GM20000 (cell line): ENCODE measurements at regions not wholly inside any gene's neighbourhood (a gene's known extent, or its start where the extent isn't known, plus 50 kb on each side); places are given as distances from the start of the nearest gene placed in this dataset.
"Not testable (repeated sequence)": the region's sequence is repeated elsewhere in the genome, so short reads cannot be mapped to it uniquely, and the experiment has no call there.

Experiments used
- DNase-seq: peaks from one replicate; pipeline ENCODE4 v3.0.0; 2012; ENCODE audit warnings: low spot score
- TF ChIP-seq, protein P1 (sequence below): IDR thresholded peaks from 2 replicates; pipeline ENCODE4 v1.5.1; 2012; ENCODE audit warnings: mild to moderate bottlenecking, control low read depth; ENCODE audit errors: extremely low read depth, missing control alignments

DNA sequence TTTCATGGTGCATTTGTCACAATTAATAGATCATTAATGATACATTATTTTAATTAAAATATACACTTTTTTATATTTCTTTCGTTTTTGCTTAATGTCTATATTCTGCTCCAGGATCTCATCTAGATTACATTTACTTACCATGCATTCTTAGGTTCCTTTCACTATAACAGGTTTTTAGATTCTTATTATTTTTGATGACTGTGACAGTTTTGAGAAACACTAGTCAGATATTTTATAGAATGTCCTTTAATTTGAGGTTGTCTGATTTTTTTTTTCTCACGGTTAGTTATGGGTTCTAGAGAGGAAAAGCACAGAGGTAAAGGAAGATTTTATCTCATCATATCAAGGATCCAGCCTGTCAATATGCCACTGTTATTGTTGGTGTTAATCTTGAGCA is 595.8 kb upstream of the BCHE start:
- TF ChIP-seq, protein P1, sequence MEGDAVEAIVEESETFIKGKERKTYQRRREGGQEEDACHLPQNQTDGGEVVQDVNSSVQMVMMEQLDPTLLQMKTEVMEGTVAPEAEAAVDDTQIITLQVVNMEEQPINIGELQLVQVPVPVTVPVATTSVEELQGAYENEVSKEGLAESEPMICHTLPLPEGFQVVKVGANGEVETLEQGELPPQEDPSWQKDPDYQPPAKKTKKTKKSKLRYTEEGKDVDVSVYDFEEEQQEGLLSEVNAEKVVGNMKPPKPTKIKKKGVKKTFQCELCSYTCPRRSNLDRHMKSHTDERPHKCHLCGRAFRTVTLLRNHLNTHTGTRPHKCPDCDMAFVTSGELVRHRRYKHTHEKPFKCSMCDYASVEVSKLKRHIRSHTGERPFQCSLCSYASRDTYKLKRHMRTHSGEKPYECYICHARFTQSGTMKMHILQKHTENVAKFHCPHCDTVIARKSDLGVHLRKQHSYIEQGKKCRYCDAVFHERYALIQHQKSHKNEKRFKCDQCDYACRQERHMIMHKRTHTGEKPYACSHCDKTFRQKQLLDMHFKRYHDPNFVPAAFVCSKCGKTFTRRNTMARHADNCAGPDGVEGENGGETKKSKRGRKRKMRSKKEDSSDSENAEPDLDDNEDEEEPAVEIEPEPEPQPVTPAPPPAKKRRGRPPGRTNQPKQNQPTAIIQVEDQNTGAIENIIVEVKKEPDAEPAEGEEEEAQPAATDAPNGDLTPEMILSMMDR, result no peak
- no peak for DNase-seq

DNA sequence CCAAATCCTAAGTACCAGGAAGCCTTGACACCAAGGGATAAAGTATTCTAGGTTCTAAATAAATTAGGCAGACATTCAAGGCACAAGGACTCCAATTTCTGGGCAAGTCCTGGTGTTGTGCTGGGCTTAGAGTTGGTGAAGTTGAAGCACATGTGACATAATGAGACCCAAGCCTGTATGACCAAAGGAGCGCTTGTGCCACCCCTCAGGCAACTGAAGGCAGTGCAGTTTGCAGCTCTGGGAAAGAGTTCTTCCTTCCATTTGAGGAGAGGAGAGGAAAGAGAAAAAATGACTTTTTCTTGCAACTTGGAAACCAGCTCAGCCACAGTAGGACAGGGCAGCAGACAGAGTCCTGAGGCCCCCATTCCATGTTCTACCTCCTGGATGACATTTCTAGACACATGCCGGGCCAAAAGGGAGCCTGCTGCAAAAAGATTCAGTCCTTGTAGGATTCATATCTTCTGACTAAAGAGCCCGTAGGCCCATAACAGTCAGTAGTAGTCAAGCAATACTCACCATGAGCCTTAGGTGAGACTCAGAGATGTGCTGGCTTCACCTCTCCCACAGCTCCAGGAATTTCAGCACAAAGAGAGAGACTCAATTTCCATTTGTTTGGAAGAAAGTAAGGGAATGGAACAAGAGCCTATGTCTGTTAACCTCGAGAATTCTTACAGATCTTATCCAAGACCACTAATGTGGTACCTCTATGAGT is 588.8 kb upstream of the BCHE start:
- TF ChIP-seq, protein P1, result no peak
- no peak for DNase-seq

DNA sequence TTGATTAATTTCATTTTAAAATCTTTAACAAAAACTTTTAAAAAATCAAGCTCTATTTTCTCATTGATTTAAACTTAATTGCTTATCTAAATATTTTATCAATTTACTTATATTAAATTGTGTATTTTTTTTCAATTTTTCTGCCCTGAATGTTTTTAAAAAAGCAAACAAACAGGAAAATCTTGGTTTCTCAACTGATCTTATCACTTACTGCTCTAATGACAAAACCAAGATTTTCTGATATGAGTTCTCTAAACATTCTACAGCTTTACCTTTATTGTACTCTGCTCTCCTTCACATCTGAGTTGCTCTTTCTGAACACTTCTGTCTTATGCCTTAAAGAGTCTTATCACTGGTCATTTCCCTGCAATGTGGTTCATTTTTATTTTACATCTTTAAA is 587.8 kb upstream of the BCHE start:
- no peak for DNase-seq
- TF ChIP-seq, protein P1, result no peak

DNA sequence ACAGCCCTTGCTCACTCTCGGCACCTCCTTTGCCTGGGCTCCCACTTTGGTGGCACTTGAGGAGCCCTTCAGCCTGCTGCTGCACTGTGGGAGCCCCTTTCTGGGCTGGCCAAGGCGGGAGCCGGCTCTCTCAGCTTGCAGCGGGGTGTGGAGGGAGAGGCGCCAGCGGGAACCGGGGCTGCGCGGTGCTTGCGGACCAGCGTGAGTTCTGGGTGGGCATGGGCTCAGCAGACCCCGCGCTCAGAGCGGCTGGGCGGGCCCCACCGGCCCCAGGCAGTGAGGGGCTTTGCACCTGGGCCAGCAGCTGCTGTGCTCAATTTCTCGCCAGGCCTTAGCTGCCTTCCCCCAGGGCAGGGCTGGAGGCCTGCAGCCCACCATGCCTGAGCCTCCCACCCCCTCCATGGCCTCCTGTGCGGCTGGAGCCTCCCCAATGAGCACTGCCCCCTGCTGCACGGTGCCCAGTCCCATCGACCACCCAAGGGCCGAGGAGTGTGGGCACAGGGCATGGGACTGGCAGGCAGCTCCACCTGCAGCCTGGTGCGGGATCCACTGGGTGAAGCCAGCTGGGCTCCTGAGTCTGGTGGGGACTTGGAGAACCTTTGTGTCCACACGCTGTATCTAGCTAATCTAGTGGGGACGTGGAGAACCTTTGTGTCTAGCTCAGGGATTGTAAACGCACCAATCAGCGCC is 586.7 kb upstream of the BCHE start:
- not testable (repeated sequence) for DNase-seq

DNA sequence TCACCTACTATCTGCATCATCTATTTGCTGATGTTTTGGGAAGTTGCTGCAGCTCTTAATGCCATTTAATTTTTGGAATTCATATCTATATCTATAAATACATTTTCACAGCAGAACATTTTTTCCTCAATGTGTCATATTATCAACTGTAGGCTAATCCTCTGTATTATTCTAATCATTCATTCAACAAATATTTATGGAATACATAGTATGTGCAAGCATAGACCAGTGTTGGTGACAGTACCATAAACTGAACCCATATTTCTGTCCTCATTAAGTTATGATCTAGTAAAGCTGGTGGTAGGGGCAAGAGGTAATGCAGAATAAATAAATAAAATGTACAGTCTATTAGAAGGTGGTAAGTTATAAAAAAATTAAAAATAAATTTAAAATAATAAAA is 585.3 kb upstream of the BCHE start:
- DNase-seq, result no peak
- TF ChIP-seq, protein P1, result no peak

DNA sequence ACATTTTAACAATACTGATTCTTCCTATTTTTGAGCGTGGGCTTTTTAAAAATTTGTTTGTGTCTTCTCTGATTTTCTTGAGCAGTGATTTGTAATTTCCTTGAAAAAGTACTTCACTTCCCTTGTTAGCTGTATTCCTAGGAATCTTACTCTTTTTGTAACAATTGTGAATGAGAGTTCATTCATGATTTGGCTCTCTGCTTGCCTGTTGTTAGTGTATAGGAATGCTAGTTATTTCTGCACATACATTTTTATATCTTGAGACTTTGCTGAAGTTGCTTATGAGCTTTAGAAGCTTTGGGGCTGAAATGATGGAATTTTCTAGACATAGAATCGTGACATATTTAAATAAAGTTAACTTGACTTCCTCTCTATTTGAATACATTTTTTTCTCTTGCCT is 582.8 kb upstream of the BCHE start:
- DNase-seq, result no peak
- TF ChIP-seq, protein P1, result no peak

DNA sequence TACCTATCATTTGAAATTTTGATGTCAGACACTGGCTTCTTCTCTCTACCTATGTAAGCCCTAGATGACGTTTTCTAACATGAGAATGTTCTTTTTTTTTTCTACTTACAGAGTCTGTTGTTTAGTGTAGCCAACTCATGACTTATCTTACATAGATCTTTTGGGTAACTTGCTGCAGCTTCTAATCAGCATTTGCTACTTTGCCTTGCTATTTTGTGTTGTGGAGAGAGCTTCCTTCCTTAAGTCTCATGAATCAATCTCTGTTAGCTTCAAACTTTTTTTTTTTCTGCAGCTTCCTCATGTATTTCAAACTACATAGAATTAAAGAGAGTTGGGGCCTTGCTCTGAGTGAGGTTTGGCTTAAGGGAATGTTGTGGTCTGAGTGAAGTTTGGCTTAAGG is 568.7 kb upstream of the BCHE start:
- TF ChIP-seq, protein P1, result no peak
- DNase-seq, result no peak

DNA sequence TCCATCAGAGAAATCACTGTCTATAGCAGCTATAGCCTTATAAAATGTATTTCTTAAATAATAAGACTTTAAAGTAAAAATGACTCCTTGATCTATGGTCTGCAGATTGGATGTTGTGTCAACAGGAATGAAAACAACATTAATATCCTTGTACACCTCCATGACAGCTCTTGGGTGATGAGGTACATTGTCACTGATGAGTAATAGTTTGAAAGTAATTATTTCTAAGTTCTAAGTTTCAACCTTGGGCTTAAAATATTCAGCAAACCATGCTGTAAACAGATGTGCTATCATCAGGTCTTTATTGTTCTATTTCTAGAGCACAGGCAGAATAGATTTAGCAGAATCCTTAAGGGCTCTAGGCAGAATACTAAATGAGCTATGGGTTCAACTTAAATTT is 568.2 kb upstream of the BCHE start:
- TF ChIP-seq, protein P1, result no peak

More for the DNA sequence above, 568.2 kb upstream of the BCHE start:
- no peak for DNase-seq
